HG03175 (cell line): ENCODE measurements at regions not wholly inside any gene's neighbourhood (a gene's known extent, or its start where the extent isn't known, plus 50 kb on each side); places are given as distances from the start of the nearest gene placed in this dataset.
"Not testable (repeated sequence)": the region's sequence is repeated elsewhere in the genome, so short reads cannot be mapped to it uniquely, and the experiment has no call there.

Experiments used
- ATAC-seq: cut with Tn5 transposase; IDR thresholded peaks from one replicate; pipeline ENCODE4 v1.9.1; 2021; ENCODE audit warnings: mild to moderate bottlenecking, moderate library complexity; ENCODE audit not compliant: unreplicated experiment

DNA sequence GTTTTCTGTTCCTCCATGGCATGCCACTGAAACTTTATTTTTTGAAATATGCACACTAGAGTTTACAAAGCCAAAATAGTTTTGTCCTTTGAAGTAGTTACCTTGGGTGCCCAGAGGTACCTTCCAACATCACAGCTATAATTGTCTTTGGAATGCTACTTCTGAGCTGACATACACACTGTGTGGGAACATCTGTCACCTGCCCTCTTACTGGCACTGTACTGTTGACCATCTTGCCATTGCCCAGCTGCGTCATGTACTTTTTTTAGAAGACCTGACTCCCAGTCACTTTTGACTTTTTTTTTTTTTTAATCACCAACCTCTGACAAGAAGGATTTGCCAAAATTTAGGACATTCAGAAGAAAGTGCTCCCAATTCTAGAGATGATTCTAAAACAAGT lies 200.5 kb upstream of the CXorf66 start:
- ATAC-seq: no peak

DNA sequence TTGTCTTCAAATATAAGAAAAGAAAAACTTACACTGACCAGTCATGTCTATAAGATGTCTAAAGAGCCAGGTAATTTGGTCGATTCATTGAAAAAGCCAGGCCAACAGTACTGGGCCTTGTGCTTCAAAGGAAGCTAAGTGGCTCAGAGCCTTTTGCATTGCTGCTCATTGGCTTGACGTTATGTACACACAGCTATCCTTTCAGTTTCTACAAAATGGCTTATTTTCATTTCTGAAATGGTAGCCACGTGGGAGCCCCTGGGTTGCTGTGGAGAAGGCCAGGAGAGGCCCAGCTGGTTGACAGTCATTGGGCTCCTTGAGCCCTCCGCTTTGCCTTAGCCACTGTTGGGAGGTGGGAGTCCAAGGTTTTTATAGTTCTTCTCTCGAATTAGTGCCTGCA lies 199.1 kb upstream of the CXorf66 start:
- ATAC-seq: no peak

DNA sequence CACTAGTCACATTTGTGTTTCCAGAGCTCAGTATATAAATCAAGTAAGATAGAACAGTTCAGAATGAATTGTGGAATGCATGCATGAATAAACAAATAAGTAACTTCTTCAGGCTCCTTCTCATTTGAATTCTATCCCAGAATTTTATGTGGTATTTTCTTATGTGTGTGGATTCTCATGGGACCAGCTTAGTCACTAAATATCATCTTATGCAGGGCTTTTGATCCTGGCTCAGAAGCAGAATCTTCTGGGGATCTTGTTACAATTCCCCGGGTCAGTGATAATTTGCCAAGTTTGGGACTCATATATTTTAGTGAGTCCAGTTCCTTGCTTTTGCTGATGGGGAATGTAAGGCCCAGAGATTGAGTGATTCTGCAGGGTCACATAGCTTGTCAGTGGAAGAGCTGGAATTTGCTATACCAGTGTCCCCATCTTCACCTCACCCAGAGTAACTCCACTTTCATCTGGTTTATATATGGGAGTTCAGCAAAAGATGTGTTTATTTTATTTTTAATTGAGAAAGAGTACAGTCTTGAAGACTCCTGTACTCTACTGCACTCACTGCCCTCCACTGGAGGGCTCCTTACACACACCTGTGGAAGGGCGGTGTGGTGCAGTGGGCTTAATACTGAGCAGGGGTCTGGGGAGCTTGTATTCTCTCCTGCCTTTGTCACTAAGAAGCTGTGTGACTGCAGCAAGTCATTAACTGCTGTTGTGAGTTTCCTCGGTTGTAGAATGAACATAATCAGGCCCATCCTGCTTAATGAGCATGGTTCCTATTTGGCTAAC lies 198.2 kb upstream of the CXorf66 start:
- no peak for ATAC-seq

DNA sequence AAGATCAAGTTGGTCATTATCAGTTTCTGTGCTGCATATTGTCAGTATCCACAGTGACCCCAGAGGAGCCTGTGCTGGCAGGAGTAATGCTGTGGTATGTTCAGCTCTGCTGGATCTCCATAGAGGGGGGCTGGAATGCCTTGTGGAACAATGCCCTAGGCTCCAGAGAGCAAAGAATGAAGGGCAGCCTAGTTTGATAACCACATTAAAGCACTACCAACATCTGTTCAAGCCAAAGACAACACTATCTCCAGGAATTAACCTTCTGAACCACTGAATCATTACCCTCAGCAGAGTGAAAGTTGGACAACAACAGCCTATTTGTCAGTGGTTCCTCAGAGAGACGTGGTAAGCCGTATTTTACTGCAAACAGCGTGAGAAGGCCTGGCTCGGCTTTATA lies 192.3 kb upstream of the CXorf66 start:
- no peak for ATAC-seq

DNA sequence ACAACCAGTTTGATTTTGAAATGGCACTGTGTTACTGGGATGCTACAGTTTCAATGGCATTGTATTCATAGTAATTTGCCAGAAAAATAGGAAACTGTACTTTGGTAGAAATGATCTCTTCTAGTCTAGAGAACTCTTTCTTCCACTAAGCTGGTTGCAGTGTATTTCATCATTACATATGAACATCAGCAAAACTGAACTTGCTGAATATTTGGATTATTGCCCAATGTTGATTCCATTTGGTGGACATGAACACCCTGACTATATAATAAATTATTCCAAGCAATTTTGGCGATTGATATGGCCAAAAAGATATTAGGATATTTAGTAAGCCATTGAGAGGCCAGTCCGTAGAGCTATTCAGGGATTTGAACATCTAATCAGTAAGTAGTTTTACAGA lies 191.8 kb upstream of the CXorf66 start:
- no peak for ATAC-seq

DNA sequence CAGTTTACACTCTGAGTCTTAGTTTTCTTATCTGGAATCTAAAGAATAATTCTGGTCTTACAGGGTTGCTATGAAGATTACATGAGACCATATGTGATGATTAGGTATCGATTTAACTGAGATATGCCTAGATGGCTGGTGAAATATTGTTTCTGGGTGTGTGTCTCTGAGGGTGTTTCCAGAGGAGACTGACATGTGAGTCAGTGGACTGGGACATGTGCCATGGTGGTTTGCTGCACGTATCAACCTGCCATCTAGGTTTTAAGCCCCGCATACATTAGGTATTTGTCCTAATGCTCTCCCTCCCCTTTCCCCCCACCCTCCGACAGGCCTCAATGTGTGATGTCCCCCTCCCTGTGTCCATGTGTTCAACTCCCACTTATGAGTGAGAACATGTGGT lies 186.0 kb upstream of the CXorf66 start:
- no peak for ATAC-seq

DNA sequence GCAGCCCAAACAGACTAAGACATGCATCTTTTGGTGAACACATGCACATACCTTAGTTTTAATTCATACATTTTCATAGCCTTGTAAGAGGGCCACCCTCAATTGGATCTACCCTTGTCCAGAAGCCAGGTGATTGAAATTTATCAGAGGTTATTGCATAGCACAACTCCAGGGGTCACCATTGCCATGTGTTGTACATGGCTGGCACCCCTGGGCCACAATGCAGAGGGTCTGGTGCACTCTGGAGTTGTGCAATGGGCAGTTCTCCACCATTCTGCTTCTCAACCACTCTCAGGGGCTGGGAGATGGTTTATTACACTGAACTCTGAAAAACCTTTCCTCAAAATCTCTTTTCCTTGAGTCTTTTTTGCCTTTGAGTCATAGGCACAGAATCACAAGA lies 184.4 kb upstream of the CXorf66 start:
- ATAC-seq: no peak

DNA sequence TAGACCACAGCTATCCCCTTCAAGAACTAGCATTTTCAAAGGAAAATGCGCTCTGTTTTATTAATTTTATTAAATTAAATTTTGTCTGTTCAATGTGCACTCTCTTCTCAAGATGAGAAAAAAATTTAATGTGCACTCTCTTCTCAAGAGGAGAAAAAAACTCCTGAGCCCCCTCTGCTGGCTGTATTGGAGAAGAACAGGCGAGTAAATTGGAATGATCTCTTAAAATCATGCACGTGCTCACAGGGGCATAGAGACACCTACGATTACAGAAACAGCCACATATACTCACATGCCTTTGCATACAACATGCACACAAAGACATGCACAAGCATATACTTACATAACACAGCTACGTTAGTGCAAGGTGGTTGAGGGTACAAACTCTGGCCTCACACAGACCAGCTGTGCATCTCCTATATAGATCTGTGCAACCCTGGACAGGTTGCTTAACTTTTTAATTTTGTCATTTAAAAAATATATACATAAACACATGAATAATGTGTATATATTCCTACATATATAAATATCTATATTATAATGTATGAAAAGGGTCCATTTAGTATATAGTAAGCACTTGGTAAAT lies 176.2 kb upstream of the CXorf66 start:
- ATAC-seq: peak; percentile 72

DNA sequence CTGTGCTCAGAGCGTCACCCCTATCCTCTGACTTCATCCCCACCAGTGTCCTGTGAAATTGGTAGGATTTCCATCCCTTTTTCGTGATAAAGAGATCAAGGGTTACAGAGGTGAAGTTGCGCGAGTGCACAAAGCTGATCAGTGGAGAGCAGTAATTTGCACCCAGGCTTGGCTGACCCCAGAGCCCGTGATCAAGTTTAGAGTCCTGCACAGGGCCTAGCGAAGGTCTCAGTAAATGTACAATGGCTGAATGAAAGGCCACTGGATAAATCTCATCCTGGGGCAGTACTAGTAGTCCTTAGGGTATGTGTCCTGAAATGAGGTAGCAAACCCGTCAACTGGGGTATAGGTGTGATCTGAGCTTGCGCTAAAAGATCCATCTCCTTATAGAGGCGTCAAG lies 173.2 kb upstream of the CXorf66 start:
- not testable (repeated sequence) for ATAC-seq

DNA sequence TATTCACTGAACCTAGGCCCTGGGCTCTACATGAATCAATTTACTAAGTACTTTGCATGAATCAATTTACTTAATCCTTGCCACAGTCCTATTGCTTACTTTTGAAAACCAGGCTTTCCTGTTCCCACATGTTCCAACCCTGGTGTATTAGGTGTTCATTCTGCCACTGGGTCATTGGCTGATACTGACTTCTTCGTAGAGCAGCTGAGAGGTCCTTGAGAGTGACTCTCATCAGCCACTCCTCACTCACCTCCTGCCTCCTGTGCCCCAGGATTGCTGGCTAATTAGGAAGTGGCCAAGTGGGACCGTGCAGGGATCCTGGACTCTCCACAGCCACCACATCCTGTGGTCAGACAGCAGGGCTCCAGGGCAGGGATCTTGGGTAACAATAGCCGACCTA lies 172.7 kb upstream of the CXorf66 start:
- not testable (repeated sequence) for ATAC-seq

DNA sequence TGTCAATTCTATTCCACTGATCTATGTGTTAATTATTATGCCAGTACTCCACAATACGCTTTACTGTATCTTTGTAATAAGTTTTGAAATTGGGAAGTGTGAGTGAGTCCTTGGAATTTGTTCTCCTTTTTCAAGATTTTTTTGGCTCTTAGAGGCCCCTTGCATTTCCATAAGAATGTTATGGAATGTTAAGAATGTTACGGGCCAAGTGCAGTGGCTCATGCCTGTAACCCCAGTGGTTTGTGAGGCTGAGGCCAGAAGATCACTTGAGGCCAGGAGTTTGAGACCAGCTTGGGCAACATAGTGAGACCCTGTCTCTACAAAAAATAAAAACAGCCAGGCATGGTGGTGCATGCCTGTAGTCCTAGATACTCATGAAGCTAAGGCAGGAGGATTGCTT lies 167.6 kb upstream of the CXorf66 start:
- no peak for ATAC-seq

DNA sequence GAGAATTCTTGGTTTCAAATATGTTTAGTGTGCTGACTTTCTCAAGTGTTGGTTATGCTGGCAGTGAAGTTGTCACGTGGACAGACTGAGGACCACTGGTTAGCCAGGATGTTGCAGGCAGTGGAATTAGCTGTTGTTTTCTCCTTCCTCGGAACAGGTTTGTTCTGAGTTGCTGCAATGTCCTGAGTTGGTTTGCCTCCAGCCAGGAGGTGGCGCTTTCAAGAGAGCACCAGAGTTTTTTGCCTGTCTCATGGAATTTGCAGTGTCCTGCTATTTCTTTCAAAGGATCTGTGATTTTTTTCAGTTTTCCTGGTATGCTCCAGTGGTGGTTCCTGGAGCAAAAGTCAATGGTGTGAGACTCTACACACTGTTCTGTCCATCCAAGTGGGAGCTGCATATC lies 158.1 kb upstream of the CXorf66 start:
- no peak for ATAC-seq

DNA sequence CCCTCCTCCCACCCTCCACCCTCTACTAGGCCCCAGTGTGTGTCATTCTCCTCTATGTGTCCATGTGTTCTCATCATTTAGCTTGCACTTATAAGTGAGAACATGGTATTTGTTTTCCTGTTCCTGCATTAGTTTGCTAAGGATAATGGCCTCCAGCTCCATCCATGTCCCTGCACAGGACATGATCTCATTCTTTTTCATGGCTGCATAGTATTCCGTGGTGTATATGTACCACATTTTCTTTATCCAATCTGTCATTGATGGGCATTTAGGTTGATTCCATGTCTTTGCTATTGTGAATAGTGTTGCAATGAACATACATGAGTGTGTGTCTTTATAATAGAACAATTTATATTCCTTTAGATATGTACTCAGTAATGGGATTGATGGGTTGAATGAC lies 148.7 kb upstream of the CXorf66 start:
- ATAC-seq: not testable (repeated sequence)

DNA sequence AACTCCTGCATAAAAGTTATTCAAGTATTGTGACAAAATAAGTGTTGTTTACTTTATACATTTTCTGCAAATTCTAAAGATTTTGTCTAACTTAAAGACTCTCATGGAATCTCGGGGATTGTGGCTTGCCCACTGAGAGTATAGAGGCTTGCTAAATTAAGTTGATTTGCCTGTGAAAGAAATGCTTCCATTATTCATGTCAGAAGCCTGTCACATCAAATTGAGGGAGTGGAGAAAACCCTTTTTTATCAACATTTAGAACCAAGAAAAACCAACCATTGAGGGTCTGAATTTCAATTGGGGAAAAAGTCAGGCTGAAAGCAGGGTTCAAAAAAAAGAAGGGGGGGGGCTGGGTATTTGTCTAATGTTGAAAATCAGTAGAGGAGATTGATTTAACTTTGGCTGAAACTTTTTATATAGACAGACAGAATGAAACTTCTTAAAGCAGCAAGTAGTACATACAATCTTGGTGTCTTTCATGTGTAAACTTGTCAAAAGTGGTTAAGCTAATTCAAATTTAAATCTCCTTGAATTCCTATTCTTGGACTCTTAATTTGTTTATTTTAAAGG lies 144.8 kb upstream of the CXorf66 start:
- ATAC-seq: no peak

DNA sequence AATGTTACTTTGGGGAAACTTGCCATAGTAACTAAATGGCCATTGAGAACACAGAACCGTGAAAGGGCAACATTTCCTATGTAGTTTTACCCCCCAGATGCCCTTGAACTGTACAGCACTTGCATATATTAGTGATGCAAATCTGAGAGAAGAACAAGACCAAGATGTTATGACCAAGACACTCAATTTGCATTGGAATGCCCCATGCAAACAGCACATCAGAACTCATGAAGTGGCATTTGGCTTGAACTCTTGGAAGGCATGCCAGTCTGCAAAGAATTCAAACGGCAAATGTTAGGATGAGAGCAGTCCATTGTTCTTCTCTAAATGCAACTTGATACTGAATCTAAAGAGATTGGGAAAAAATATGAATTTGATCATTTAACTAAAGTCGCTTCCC lies 139.4 kb upstream of the CXorf66 start:
- ATAC-seq: no peak

DNA sequence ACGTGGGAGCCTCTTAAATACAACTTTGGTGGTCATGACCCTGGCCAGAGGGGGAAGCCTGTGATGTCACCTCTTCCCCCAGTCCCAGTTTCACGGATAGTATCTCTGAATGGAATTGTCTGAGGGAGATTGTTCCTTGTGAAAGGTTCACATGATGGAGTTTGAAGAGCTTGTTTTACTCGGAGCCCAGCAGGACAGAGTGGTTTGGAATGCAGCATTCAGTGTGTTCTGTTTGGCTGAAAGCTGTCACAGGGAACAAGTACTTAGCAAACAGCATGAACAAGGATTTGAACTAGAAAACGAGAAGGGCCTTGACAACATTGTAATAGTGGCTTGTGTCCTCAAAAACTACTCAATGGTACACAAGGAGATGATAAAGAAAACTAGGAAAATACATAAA lies 133.9 kb upstream of the CXorf66 start:
- ATAC-seq: no peak

DNA sequence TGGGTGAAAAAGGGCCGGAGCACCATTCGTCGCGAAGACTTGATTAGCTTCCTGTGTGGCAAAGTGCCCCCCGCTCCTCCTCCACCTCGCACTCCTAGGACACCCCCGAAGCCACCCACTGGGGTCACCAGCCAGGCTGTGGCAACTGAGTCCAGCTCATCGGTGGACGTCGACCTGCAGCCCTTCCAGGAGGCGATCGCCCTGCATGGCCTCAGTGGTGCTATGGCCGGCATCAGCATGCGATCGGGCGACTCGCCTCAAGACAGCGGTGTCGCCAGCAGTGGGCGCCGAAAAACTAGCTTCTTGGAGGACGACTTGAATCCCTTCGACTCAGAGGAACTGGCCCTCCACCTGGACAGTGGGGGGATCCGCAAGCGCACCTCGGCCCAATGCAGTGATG lies 126.8 kb upstream of the CXorf66 start:
- no peak for ATAC-seq

DNA sequence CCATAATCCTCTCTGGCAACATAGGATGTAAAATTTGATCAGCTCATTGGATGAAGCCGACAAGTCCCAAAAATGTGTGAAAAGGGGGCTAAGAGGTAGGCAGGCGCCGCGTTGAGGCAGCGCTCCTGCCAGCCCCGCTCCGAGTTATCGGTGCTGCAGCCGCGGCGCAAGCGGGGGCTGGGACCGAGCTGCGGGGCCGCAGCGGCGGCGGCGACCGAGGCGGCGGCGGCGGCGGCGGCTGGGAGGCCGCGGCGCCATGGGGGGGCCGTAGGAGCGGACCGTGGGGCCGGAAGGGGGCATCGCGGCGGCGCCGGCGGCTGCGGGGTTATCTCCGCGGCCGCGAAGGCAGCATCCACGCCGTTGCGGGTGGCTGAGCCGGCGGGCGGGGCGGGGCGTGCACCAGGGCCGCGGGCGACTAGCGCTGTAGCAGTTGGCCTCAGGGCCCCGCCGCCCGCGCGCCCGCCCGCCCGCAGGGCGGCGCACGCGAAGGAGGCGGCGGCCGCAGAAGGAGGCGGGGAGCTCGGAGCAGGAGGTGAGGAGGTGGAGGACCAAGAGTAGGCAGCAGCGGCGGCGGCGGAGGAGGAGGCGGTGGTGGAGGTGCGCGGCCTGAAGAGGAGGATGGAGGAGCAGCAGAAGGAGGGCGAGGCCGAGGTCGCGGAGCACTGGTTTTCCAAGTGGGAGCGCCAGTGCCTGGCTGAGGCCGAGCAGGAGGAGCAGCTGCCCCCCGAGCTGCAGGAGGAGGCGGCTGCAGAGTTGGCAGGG lies 126.0 kb upstream of the CXorf66 start:
- peak; percentile 66 for ATAC-seq

DNA sequence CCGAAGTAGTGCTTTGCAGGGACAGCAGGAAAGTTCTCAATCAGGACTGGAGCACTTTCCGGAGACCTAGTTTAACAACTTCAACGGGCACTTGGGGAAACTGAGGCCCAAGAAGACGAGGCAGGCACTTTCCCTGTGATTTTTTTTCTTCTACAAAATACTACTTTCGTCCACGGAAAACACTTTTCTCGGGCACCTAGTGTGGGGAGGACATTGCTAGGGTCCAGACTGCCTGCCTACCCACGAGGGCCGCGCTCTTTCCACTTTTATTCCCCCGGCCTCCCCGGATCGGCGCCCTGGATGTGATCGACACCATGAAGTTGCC lies 125.4 kb upstream of the CXorf66 start:
- no peak for ATAC-seq

DNA sequence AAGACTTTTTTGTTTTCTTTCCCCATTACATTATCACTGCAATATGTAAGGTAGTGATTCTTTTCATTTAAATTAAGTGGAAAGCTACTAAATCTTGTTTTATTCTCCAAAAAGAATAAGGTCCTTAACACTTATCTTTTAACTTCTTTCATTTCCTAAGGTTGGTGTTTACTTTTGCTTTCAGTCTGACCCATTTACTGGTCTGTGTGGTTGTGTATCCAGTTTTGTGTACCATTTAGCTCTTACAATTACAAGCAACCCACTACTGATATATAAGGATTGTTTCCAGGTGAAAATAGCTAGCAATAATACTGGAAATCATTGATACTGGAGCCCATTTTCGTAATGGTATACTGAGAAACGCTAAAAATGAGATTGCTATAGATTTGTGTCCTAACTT lies 123.1 kb upstream of the CXorf66 start:
- no peak for ATAC-seq

DNA sequence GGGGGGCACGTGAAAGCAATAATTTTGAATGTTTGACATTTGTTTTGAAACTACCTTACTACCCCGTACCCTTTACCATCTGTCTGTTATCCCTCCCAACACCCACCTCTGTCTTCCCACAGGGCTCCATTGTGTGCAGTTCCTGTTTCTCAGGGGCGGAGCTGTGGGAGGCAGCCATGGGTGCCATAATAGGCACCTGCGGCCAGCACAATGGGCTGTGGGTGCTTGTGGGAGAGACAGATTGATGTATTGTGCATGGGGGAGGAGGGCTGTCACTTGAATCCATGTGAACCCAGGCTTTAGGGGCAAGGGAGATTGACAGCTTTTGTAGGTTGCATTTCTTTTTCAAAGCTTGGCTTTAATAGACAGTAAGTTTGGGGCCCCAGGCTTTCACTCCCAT lies 122.6 kb upstream of the CXorf66 start:
- ATAC-seq: no peak

DNA sequence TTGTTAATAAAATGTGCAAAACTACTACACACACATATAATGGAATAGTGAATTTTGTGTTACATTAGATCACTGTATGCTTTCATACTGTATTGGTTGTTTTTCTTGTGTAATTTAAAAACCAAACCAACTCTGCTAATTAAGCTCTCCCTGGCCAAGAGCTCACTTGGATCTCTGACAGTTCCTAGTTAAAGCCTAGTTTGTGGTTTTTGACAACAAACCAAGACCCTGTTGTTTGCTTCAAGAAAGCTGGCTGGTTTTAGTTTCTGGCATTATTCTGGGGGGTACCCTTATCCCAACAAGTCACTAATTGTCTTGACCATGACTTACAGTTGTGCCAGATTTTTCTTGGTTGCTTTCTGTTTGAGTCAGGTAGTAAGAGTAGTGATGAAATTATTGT lies 121.4 kb upstream of the CXorf66 start:
- no peak for ATAC-seq
